22Rv1 (cell line): ENCODE measurements at regions not wholly inside any gene's neighbourhood (a gene's known extent, or its start where the extent isn't known, plus 50 kb on each side); places are given as distances from the start of the nearest gene placed in this dataset.

Experiments used
- ZFX ChIP-seq: fragments of 450-650 bp; IDR thresholded peaks from 2 replicates; pipeline ENCODE4 v1.6.1; 2017; ENCODE audit warnings: antibody characterized with exemption, borderline replicate concordance
- TF ChIP-seq, protein P1 (sequence below): fragments of 450-650 bp; IDR thresholded peaks from 2 replicates; pipeline ENCODE4 v1.5.1; 2017; ENCODE audit warnings: mild to moderate bottlenecking

DNA sequence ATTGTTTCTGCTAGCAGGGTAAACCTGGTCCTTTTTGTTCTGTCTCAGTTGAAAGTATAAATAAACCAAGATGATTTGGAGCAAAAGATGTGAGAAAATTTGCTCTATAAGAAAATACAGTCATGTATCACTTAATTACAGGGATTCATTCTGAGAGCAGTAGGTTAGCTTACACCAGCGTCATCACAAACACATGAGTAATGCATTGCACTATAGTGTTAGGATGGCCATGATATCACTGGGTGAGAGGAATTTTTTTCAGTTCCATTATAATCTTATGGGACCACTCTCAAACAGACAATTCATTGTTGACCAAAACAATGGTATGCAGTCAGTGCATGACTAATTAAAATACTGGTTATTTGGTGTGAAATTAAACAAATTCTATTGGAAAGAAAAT is 430.9 kb downstream of the CHSY3 start:
- TF ChIP-seq, protein P1, sequence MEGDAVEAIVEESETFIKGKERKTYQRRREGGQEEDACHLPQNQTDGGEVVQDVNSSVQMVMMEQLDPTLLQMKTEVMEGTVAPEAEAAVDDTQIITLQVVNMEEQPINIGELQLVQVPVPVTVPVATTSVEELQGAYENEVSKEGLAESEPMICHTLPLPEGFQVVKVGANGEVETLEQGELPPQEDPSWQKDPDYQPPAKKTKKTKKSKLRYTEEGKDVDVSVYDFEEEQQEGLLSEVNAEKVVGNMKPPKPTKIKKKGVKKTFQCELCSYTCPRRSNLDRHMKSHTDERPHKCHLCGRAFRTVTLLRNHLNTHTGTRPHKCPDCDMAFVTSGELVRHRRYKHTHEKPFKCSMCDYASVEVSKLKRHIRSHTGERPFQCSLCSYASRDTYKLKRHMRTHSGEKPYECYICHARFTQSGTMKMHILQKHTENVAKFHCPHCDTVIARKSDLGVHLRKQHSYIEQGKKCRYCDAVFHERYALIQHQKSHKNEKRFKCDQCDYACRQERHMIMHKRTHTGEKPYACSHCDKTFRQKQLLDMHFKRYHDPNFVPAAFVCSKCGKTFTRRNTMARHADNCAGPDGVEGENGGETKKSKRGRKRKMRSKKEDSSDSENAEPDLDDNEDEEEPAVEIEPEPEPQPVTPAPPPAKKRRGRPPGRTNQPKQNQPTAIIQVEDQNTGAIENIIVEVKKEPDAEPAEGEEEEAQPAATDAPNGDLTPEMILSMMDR: no peak
- TF ChIP-seq ZFX: no peak
